Activated CD4-positive, alpha-beta T cell treated with anti-CD3 and anti-CD28 coated beads for 4 hours (primary cell): ENCODE measurements at regions not wholly inside any gene's neighbourhood (a gene's known extent, or its start where the extent isn't known, plus 50 kb on each side); places are given as distances from the start of the nearest gene placed in this dataset.

ENCODE experiments used
- DNase-seq, 2 donors: peaks; one replicate each; pipeline ENCODE4 v3.0.0-alpha.2; 2020

DNA sequence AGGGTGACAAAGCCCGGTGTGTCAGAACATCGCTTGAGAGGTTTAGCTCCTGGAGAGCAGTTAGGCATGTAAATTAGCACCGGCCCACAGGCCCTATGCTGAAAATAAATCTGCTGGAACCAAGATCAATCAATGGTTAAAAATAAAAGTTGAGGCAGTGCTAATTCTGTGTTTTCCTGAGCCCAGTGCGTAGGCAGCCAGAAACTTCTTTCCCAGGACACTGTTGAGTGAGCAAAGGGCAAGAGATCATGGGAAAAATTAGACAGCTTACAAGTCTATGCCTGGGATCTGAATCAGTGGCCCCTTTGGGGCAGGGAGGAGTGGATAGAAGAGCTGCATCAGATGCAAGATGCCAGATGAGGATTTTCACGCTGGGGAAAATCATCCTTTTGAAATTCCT is 539.2 kb downstream of the BUD13 start:
- no peak for DNase-seq

GRCh38 chr11:116232364-116232828 is 540.4 kb downstream of the BUD13 start:
- DNase-seq, result no peak

DNA sequence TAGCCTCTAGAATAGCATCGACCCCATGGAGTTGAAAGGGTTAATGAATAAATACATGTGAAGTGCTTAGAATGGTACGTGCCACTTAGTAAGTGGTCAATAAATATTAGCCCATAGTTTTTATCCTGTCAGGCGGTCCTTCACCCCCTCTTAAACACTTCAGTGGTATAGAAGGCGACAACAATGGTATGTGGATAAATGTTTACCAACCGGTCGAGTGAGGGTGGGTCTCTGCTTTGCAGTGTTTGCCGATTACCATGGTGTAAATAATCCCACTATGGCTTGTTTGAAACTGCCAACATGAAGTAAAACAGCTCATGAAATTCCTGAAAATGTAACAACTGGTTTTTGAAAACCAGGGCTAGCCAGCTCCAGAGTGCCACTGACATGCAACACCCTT is 541.2 kb downstream of the BUD13 start:
- no peak for DNase-seq

GRCh38 chr11:116230438-116230837 is 542.3 kb downstream of the BUD13 start:
- DNase-seq, result no peak

DNA sequence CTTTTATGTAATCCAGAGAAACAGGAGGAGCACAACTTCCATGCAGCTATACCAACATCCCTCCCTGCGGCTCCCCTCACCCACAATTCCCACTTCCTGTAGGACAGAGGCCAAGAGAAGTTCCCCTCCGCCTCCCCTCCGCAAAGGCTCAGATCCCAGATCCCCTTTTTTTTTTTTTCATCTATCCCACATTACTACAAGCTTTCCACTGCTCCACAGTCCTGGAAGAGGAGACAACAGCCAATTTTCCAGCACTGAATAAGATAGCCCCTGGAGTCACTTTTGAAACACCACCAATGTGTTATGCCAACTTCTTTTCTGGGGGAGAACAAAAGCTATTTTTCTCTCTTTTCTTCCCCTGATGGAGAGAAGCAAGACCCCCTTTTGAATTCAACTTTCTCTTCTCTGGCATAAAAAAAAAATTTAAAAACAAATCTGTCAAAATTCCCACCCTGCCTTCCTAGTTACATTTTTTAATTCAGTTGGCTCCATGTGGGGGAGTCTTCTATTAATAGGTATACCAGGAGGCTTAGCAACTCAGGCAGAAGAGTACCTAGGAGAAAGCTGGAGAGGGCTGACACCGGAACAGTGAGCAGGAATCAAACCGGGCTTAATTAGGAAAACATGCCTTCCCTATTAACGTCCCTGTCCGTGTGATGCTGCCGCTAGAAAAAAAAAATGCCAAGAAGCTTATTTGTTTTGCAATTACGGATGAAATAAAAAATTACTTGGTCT is 543.4 kb downstream of the BUD13 start:
- DNase-seq, result no peak

DNA sequence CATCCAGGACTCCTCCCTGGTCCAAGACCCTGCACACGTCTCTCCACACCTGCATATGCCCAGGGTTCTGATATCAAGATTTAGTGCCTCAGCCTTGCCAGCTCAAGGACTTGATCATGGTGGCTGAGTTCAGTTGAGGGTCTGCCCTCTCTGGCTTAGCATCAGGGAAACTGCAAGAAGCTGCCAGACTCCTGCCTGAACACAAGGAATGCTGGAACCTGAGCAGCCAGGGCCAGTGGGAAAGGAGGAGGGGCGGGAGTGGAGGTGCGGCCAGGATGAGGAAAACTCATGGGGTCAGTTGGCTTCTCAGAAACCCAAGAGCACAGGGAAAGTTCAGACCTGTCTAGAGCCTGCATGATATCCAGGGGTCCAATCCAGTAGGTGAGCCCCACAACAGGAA is 546.1 kb downstream of the BUD13 start:
- DNase-seq, result no peak

DNA sequence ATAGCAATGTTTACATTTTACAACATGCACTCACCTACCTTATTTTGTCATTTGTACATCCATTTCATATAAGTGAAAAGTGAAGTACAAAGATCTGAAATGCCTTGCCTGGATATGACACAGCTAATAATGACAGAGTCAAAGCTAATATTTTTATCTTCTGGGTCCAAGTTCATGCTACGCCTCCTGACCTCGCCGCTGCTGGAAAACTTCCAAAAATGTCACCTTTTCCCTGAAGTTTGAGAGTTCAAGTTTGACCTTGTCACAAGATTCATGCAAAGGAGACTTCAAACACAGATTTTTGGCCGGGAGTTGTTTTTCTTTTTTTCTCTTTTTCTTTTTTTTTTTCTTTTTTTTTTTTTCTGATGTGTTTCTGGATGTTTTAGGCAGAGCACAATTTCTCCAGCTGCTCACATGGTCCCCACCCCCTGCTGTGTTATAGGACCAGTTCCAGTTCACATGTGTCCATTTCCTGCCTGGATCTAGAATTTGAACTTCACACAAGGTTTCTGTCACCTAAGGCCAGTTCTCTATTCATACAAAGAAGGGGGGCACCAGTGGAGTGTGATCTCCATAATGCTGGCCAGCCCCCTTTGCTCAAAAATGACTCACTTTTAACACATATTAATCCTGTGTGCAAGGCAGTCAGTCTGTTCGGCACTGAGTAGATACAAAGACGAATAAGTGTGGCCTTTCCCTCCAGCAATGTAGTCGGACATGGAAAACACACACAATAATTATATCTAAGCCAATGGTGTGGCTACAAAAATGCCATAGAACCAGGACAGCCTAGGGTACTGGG is 546.8 kb downstream of the BUD13 start:
- no peak for DNase-seq

- no peak for DNase-seq
Measured at GRCh38 chr11:116225236-116225635, 547.6 kb downstream of the BUD13 start.

DNA sequence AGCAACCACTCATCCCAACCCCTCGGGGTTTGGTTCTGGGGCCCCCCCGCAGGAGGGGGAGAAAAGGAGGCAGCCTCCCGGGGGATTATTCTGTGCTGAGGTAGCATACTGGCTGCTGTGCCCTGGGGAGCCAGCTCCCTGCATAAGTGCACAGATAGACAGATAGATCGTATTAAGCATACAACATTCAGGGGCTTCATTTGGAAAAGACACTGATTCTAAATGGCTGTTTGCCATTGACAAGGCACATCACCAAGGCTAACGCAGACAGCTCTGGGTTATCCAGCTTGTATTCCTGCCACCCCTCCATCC is 547.9 kb downstream of the BUD13 start:
- DNase-seq, result no peak

- peak; percentile 6 to 12 for DNase-seq
Measured at GRCh38 chr11:116224154-116224888, 548.5 kb downstream of the BUD13 start.

- DNase-seq, result no peak
Measured at GRCh38 chr11:116221351-116221750, 551.4 kb downstream of the BUD13 start.

DNA sequence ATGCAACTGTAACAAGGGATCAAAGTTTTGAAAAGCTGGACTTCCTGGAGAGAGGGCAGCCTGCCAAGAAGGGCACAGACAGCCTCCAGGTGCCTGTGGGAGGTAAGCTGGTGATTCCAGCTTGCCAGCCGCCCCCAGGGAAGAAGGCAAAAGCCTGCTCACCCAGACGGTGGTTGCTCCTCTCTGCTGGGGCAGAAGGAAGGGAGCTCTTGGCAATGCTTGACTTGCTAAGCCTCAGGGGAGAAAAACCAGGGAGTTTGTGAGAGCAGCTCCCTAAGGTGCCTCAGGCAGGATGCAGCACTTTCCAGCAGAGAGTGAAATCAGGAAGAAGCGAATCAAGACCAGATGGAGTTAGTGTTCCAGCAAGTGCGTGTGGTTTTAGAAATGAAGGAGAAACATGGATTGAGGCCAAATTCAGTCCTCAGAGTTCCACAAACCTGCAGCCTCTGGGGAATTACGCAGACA is 553.6 kb downstream of the BUD13 start:
- no peak for DNase-seq

DNA sequence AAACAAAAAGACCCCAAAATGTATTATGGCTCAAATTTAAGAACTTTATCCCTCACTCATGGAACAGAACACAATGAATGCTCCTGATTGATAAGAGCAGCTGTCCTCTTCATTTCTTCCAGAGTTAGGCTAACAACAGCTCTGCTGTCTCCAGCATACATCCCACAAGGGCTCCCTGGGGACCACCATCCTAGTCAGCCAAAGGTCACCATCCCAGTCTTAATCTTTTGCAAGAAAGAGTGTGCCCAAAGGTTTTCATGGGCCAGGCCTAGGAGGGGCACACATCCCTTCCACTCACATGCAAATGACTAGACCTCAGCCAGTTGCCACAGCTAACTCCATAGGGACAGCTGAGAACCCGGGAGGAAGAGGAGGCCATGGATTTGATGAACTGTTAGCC is 555.3 kb downstream of the BUD13 start:
- DNase-seq, result no peak

DNA sequence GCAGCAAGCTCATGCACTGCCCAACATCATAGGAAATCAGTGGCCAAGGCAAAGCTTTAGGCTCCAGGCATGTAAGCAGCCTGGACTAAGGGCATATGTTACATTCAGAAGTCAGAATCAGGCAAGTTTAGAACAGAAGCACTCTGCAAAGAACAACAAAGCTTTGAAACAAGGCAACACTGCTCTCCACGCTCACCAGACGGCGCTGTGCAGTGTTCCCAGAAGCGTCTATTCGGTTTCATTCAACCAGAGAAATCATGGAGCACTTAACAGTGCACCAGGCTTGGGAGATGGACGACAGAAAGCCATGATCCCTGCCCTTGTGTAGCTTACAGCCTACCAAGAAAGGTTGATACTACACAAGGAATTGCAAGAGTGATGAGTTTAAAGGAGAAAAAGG is 555.8 kb downstream of the BUD13 start:
- DNase-seq, result no peak

DNA sequence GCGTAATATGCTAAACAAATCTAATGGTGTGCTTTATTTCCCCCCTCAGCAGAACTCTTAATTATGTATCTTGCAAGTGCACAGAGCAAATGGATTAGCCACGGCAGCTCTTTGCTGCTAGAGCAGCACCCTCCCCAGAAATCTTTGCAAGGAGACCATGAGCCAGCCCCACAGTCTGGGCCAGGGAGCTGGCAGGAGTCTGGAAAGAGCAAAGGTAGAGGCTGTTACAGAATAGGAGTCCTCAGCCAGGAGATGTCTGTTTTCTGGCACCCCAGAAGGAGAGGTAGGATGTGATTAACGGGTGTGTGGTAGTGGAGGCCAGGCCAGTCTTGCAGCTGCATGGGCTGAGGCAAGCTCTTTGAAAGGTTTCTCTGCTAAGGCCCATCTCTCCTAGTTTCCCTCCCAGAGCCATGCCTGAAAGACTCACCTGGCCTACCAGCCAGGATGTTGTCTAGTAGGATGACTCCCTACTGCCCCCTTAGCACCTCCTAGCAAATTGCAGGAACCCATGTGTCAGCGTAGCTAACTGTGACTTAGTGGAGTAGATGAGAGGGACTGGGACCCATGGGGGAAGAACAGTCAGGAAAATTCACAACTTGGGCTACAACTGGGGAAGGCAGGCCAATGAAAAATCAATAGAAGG is 557.2 kb downstream of the BUD13 start:
- no peak for DNase-seq

DNA sequence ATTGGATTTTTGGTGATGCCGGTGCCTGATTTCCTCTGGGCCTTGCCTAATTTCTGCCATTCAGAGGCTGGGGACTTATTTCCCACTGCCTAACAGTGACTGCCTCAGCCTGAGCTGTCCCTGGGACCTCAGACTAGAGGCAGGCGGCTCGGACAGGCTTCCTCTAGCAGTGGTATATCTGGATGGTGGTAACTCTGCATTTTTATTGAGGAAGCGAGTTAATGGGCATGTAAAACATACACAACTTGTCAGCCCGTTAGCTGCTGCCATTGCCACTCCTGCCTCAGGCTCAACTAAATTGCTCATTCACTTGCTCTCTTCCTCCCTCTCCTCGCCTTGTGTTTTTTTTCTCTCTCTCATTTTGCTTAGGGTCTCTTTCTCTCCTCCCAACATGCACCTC is 561.6 kb downstream of the BUD13 start:
- no peak for DNase-seq

DNA sequence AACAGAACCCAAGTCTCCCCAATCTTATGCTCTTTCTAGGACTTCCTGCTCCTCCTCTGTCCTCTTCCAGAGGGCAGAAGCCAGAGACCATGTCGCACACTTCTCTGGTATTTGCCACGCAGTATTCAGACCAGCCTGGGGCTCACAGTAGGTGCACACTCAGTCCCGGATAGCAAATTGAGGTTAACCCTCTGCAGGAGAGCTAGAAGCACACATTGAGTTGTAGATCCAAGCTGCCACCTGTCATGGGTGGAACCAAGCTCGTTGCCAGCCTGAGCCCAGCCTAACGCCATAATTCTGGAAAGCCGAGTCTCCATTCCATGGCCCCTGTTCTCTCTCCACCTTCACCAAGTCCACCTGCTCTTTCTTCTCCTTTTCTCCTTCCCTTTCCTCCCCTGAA is 562.1 kb downstream of the BUD13 start:
- DNase-seq, result no peak

DNA sequence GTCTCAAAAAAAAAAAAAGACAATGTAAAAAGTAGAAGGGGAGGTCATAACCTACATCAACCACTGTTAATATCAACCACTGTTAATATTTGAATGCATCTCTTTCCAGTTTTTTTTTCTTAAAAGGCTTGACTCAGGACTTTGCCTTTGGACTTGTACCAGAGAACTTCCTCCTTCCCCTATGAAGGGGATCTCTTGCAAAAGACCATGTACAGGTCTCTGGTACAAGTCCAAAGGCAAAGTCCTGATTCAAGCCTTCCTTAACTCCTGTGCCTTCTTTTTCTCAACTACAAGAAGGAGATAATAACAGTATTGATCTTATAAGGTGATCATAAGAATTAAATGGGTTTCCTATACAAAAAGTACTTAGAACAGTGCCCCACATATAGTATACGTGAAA is 563.5 kb downstream of the BUD13 start:
- no peak for DNase-seq

DNA sequence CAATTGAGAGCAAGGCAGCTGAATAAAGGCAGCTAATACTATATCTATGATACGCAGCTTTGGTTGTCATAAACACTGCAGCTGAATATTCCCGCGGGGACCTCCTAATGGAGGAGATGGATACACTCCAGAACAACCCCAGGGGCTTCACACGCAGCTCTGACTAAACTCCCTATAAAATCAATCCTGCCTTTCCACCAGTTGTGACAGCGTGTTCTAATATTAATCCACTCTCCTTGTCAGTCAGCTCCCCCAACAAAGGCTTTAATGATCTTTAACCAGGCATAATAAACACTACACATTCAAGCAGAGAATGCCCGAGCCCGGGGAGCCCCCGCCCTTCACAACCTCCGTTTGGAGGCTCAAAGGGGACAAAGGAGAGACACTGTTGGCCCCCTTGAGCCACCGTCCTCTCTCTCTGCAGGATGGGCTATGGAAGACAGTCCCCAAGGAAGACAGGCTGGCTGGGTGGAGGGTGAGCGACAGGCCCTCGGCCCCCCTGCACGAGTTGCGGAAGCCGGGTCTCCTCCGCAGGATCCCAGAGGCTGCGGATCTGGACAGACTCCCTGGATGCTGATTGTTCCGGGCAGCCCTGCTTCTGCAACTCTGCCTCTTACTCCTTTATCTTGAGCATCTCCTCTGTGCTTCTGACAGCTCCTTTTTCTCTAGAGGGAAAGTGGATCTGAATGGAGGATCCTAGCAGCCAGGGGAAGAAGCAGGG is 565.2 kb downstream of the BUD13 start:
- DNase-seq, result no peak

GRCh38 chr11:116207019-116207418 is 565.8 kb downstream of the BUD13 start:
- no peak for DNase-seq

DNA sequence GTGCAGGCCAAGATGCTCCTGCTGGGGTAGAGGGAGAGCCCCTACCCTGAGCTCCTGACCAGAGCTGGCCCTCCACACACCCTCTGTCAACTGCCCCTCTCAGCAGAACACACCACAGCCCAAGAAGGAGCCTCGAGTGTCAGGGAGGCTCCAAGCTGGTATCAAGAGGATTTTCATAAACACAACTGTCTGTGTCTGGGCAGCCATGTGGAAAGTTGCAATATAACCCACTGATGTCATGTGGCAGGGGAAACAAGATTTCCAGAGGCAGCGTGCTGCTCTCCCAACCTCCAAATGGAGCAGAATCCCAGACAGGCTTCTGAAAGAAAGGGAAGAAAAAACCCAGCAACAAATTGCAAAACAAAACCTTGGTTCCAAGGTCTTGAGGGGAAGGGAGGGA is 569.9 kb downstream of the BUD13 start:
- no peak for DNase-seq

- no peak for DNase-seq
Measured at GRCh38 chr11:116200564-116200963, 572.2 kb downstream of the BUD13 start.

- no peak for DNase-seq
Measured at GRCh38 chr11:116199182-116199581, 573.6 kb downstream of the BUD13 start.
